HCT116 (cell line): ENCODE measurements at regions not wholly inside any gene's neighbourhood (a gene's known extent, or its start where the extent isn't known, plus 50 kb on each side); places are given as distances from the start of the nearest gene placed in this dataset.

ENCODE experiments used
- ATAC-seq: fragments of 200-7000 bp; cut with Tn5 transposase; 2 replicates; pipeline ENCODE4 v1.9.1; 2020; ENCODE audit warnings: mild to moderate bottlenecking, moderate library complexity
- BruUV-seq: library from RNA; stranded (reverse); fragments of 400-500 nt; replicated peaks from 2 replicates; lab custom pipeline; 2021; lab: Mats Ljungman, UMichigan
- CTCF ChIA-PET: fragments of 300-600 bp; sonication (Branson Sonifier 250); formaldehyde crosslinking; loops from one replicate; lab custom pipeline; 2021; ENCODE audit warnings: antibody characterized with exemption; lab: Charles Lee
- POLR2A ChIA-PET: fragments of 300-600, 350-600 bp; sonication (Branson Sonifier 250); formaldehyde crosslinking; loops from one replicate; lab custom pipeline; 2021; ENCODE audit warnings: antibody characterized with exemption; lab: Charles Lee
- RAD21 ChIA-PET, 2 experiments: fragments of 300-600 bp; sonication (Branson Sonifier 250); formaldehyde crosslinking; loops; one replicate each; lab custom pipeline; 2023; ENCODE audit warnings: low total read pairs in 2 of 2; ENCODE audit not compliant: uncharacterized antibody in 2 of 2, unreplicated experiment in 2 of 2, low non-redundant PET in 1 of 2; lab: Charles Lee
- DNase-seq: peaks from one replicate; pipeline ENCODE4 v3.0.0-alpha.2; 2010; ENCODE audit warnings: low read depth, low spot score
- H2AFZ ChIP-seq: fragments of 200-600 bp; shearing (Covaris generic), sonication (generic); 2 replicates; pipeline ENCODE4 v1.6.1; 2017; ENCODE audit warnings: low read depth, mixed run types, mixed read lengths, antibody characterized with exemption, low read length; ENCODE audit not compliant: poor library complexity, severe bottlenecking
- H3K27ac ChIP-seq: 2 replicates; pipeline ENCODE4 v1.5.1; 2012; ENCODE audit warnings: low read depth, low read length
- H3K27me3 ChIP-seq: fragments of 200-600 bp; sonication (generic); 2 replicates; pipeline ENCODE4 v1.6.1; 2016; ENCODE audit warnings: mixed run types, low read length, mixed read lengths; ENCODE audit not compliant: insufficient read depth
- H3K36me3 ChIP-seq, 2 experiments: fragments of 200-500 bp in 1 of 2; fragments of 200-600 bp in 1 of 2; sonication (Bioruptor generic) in 1 of 2; sonication (generic) in 1 of 2; 2 replicates each; pipeline versions ENCODE4 v1.5.1 to v1.6.1; 2014 to 2016; ENCODE audit warnings: low read length in 2 of 2, inconsistent platforms in 1 of 2, mixed read lengths in 1 of 2, mixed run types in 1 of 2; ENCODE audit not compliant: insufficient read depth in 2 of 2, control insufficient read depth in 1 of 2
- H3K4me1 ChIP-seq, 2 experiments: fragments of 200-600 bp in 1 of 2; sonication (generic) in 1 of 2; 2 replicates each; pipeline versions ENCODE4 v1.5.1 to v1.6.1; 2012 to 2017; ENCODE audit warnings: low read length in 2 of 2, inconsistent platforms in 1 of 2, mild to moderate bottlenecking in 1 of 2, mixed read lengths in 1 of 2, mixed run types in 1 of 2, moderate library complexity in 1 of 2; ENCODE audit not compliant: insufficient read depth in 2 of 2, control insufficient read depth in 1 of 2
- H3K4me2 ChIP-seq: fragments of 200-600 bp; sonication (generic); 2 replicates; pipeline ENCODE4 v1.6.1; 2017; ENCODE audit warnings: mixed run types, low read length, mixed read lengths
- H3K4me3 ChIP-seq, 2 experiments: fragments of 200-600 bp in 1 of 2; sonication (generic) in 1 of 2; replicated peaks in 1 of 2; 2 replicates each; pipeline ENCODE4 v1.5.1; 2011 to 2016; ENCODE audit warnings: low read length in 2 of 2, control low read depth in 1 of 2, low read depth in 1 of 2, mild to moderate bottlenecking in 1 of 2, mixed read lengths in 1 of 2, mixed run types in 1 of 2
- H3K79me2 ChIP-seq: fragments of 200-600 bp; sonication (generic); 2 replicates; pipeline ENCODE4 v1.6.1; 2017; ENCODE audit warnings: mild to moderate bottlenecking, mixed run types, low read length, moderate library complexity, mixed read lengths; ENCODE audit not compliant: insufficient read depth
- H3K9ac ChIP-seq: fragments of 200-600 bp; sonication (generic); 2 replicates; pipeline ENCODE4 v1.6.1; 2016; ENCODE audit warnings: low read length, mixed read lengths
- H3K9me2 ChIP-seq: fragments of 200-600 bp; sonication (generic), shearing (Covaris generic); 2 replicates; pipeline ENCODE4 v1.6.1; 2017; ENCODE audit warnings: mixed run types, mild to moderate bottlenecking, moderate library complexity; ENCODE audit not compliant: insufficient read depth
- H3K9me3 ChIP-seq, 2 experiments: fragments of 200-500 bp in 1 of 2; fragments of 200-600 bp in 1 of 2; sonication (Bioruptor generic) in 1 of 2; sonication (generic) in 1 of 2; 2 replicates each; pipeline ENCODE4 v1.6.1; 2014 to 2017; ENCODE audit warnings: low read length in 2 of 2, mixed read lengths in 2 of 2, inconsistent platforms in 1 of 2, low read depth in 1 of 2, mild to moderate bottlenecking in 1 of 2, mixed run types in 1 of 2, moderate library complexity in 1 of 2; ENCODE audit not compliant: control insufficient read depth in 1 of 2, insufficient read depth in 1 of 2
- H4K20me1 ChIP-seq: fragments of 200-600 bp; sonication (generic), shearing (Covaris generic); 2 replicates; pipeline ENCODE4 v1.6.1; 2017; ENCODE audit warnings: mixed run types, mild to moderate bottlenecking, moderate library complexity; ENCODE audit not compliant: insufficient read depth
- ATF3 ChIP-seq: IDR thresholded peaks from 2 replicates; pipeline ENCODE4 v1.6.1; 2012
- CTCF ChIP-seq, 3 experiments: fragments of 200-600 bp in 1 of 3; sonication (generic) in 1 of 3; IDR thresholded peaks in 2 of 3; conservative IDR thresholded peaks in 1 of 3; 2 replicates each; pipeline ENCODE4 v1.5.1; 2012 to 2017; ENCODE audit warnings: low read depth in 2 of 3, low read length in 2 of 3, antibody characterized with exemption in 1 of 3, borderline replicate concordance in 1 of 3, control low read depth in 1 of 3, mild to moderate bottlenecking in 1 of 3, mixed read lengths in 1 of 3, mixed run types in 1 of 3, moderate library complexity in 1 of 3; ENCODE audit not compliant: insufficient read depth in 1 of 3
- EGR1 ChIP-seq: IDR thresholded peaks from 2 replicates; pipeline ENCODE4 v1.6.1; 2012; ENCODE audit warnings: low read depth
- ELF1 ChIP-seq: IDR thresholded peaks from 2 replicates; pipeline ENCODE4 v1.6.1; 2012; ENCODE audit warnings: low read depth, borderline replicate concordance
- EZH2 ChIP-seq: fragments of 200-600 bp; sonication (generic); IDR thresholded peaks from 2 replicates; pipeline ENCODE4 v1.6.1; 2017; ENCODE audit warnings: antibody characterized with exemption, mixed run types
- JUND ChIP-seq: IDR thresholded peaks from 2 replicates; pipeline ENCODE4 v1.6.1; 2012
- MAX ChIP-seq: IDR thresholded peaks from 2 replicates; pipeline ENCODE4 v1.6.1; 2012
- POLR2A ChIP-seq: IDR thresholded peaks from 2 replicates; pipeline ENCODE4 v1.7.0; 2011; ENCODE audit warnings: borderline replicate concordance; ENCODE audit not compliant: insufficient read depth, insufficient read length; ENCODE audit errors: extremely low read depth
- POLR2AphosphoS5 ChIP-seq: IDR thresholded peaks from 2 replicates; pipeline ENCODE4 v1.6.1; 2011; ENCODE audit warnings: mild to moderate bottlenecking, low read depth, low read length, moderate library complexity
- RAD21 ChIP-seq: IDR thresholded peaks from 2 replicates; pipeline ENCODE4 v1.6.1; 2012; ENCODE audit warnings: low read depth, mild to moderate bottlenecking
- REST ChIP-seq: IDR thresholded peaks from 2 replicates; pipeline ENCODE4 v1.6.1; 2012; ENCODE audit warnings: low read depth
- SP1 ChIP-seq: IDR thresholded peaks from 2 replicates; pipeline ENCODE4 v1.6.1; 2012; ENCODE audit warnings: low read depth
- SRF ChIP-seq: IDR thresholded peaks from 2 replicates; pipeline ENCODE4 v1.6.1; 2012; ENCODE audit warnings: low read depth
- YY1 ChIP-seq: IDR thresholded peaks from 2 replicates; pipeline ENCODE4 v1.6.1; 2011; ENCODE audit warnings: low read length, low read depth, moderate library complexity, mild to moderate bottlenecking; ENCODE audit not compliant: insufficient replicate concordance; ENCODE audit errors: extremely low read depth
- ZBTB33 ChIP-seq: IDR thresholded peaks from 2 replicates; pipeline ENCODE4 v1.6.1; 2011; ENCODE audit warnings: mild to moderate bottlenecking, low read length, moderate library complexity; ENCODE audit not compliant: insufficient replicate concordance; ENCODE audit errors: extremely low read depth
- ZFX ChIP-seq: fragments of 450-650 bp; IDR thresholded peaks from 2 replicates; pipeline ENCODE4 v1.6.1; 2017
- ZNF274 ChIP-seq: fragments of 200-500 bp; sonication (Bioruptor generic); IDR thresholded peaks from 2 replicates; pipeline ENCODE4 v1.6.1; 2014; ENCODE audit warnings: mild to moderate bottlenecking, low read depth, low read length, inconsistent platforms
- intact Hi-C: fragments of 100-400 bp; cut with micrococcal nuclease; formaldehyde crosslinking; loops from 2 replicates; pipeline ENCODE4 v1.10.0; 2022

GRCh38 chr4:127048376-127049044 lies 584.2 kb upstream of the INTU start (continued):
- TF ChIP-seq ZNF274 (no peak), ZFX (no peak), RAD21 (no peak), YY1 (no peak), JUND (no peak), POLR2A (no peak), SP1 (no peak), POLR2AphosphoS5 (no peak), EGR1 (no peak)

- BruUV-seq, result no TSS peak
- H2AFZ ChIP-seq, result no peak overlapping the region
- TF ChIP-seq ZBTB33, result no peak
- no peak for TF ChIP-seq JUND
- TF ChIP-seq ATF3, result no peak
- no peak for TF ChIP-seq REST
- no peak for TF ChIP-seq POLR2AphosphoS5
- no peak for TF ChIP-seq ELF1
- TF ChIP-seq POLR2A, result no peak
- no peak for TF ChIP-seq RAD21
- TF ChIP-seq YY1, result no peak
- no peak for TF ChIP-seq SRF
- TF ChIP-seq EGR1, result no peak
- no peak for TF ChIP-seq EZH2
- no peak for TF ChIP-seq MAX
- TF ChIP-seq CTCF (IDR thresholded peaks at IDR 0.05 in 2 of 3, conservative IDR thresholded peaks at IDR 0.05 in 1 of 3; ENCODE audit: borderline replicate concordance in 1 of 3, insufficient read depth in 1 of 3, low read depth in 2 of 3, low read length in 2 of 3), result no peak
- TF ChIP-seq ZFX, result no peak
These were observed 583.2 kb upstream of the INTU start for GRCh38 chr4:127049526-127049925.

More at GRCh38 chr4:127049526-127049925, 583.2 kb upstream of the INTU start:
- POLR2A ChIA-PET, result no interaction called here
- Histone ChIP-seq H3K36me3 (no peaks in the 10 kb centered on the region), H3K4me3 (no peak overlapping the region), H4K20me1 (no peaks in the 10 kb centered on the region), H3K9ac (no peak overlapping the region), H3K27ac (no peak overlapping the region), H3K4me2 (no peak overlapping the region), H3K9me2 (no peaks in the 10 kb centered on the region), H3K27me3 (no peaks in the 10 kb centered on the region), H3K79me2 (no peaks in the 10 kb centered on the region), H3K4me1 (no peaks in the 10 kb centered on the region), H3K9me3 (no peaks in the 10 kb centered on the region)
- intact Hi-C loops, result no loop called here
- DNase-seq (no peak), ATAC-seq (no peak)
- CTCF ChIA-PET, result no interaction called here
- RAD21 ChIA-PET, result no interaction called here
